SK-N-SH treated with all-trans-retinoic acid at 6 μM for 48 hours (cell line): ENCODE measurements at regions not wholly inside any gene's neighbourhood (a gene's known extent, or its start where the extent isn't known, plus 50 kb on each side); places are given as distances from the start of the nearest gene placed in this dataset.

Source experiments
- ARNTL ChIP-seq: fragments of 450-650 bp; formaldehyde crosslinking; IDR thresholded peaks from 2 replicates; pipeline ENCODE4 v1.5.0; 2020; ENCODE audit warnings: low read depth, mild to moderate bottlenecking, moderate library complexity, borderline replicate concordance
- CREB5 ChIP-seq: fragments of 250-450 bp; sonication (Bioruptor Pico); IDR thresholded peaks from 2 replicates; pipeline ENCODE4 v1.5.1; 2020; ENCODE audit warnings: low read depth, mild to moderate bottlenecking, moderate library complexity
- CSRNP3 ChIP-seq: fragments of 250-450 bp; sonication (Bioruptor Pico); IDR thresholded peaks from 2 replicates; pipeline ENCODE4 v1.5.1; 2021; ENCODE audit warnings: mild to moderate bottlenecking, moderate library complexity
- OSR1 ChIP-seq: fragments of 250-450 bp; sonication (Bioruptor Pico); IDR thresholded peaks from 2 replicates; pipeline ENCODE4 v1.8.0; 2022; ENCODE audit warnings: moderate library complexity, mild to moderate bottlenecking, inconsistent platforms
- PATZ1 ChIP-seq: fragments of 250-450 bp; sonication (Bioruptor Pico); IDR thresholded peaks from 2 replicates; pipeline ENCODE4 v1.8.0; 2020; ENCODE audit warnings: mild to moderate bottlenecking, moderate library complexity, borderline replicate concordance
- RARB ChIP-seq: fragments of 250-450 bp; sonication (Bioruptor Pico); IDR thresholded peaks from 2 replicates; pipeline ENCODE4 v1.8.0; 2021; ENCODE audit warnings: mild to moderate bottlenecking, moderate library complexity
- TOX ChIP-seq: fragments of 250-450 bp; sonication (Bioruptor Pico); IDR thresholded peaks from 2 replicates; pipeline ENCODE4 v1.8.0; 2021; ENCODE audit warnings: mild to moderate bottlenecking, moderate library complexity, borderline replicate concordance
- ZC3H10 ChIP-seq: fragments of 250-450 bp; sonication (Bioruptor Pico); IDR thresholded peaks from 2 replicates; pipeline ENCODE4 v1.5.1; 2021; ENCODE audit warnings: mild to moderate bottlenecking, moderate library complexity
- ZFP30 ChIP-seq: fragments of 450-650 bp; formaldehyde crosslinking; IDR thresholded peaks from 2 replicates; pipeline ENCODE4 v1.5.0; 2022; ENCODE audit warnings: mild to moderate bottlenecking, moderate library complexity
- ZNF8 ChIP-seq: fragments of 450-650 bp; formaldehyde crosslinking; IDR thresholded peaks from 2 replicates; pipeline ENCODE4 v1.5.0; 2020; ENCODE audit warnings: mild to moderate bottlenecking, moderate library complexity

- TF ChIP-seq CSRNP3 (CRISPR knock-in tag), result no peak
- TF ChIP-seq CREB5 (CRISPR knock-in tag), result no peak
- no peak for TF ChIP-seq ZNF8 (CRISPR knock-in tag)
- no peak for TF ChIP-seq ARNTL (CRISPR knock-in tag)
- TF ChIP-seq OSR1, result no peak
- TF ChIP-seq TOX (CRISPR knock-in tag), result no peak
- no peak for TF ChIP-seq PATZ1 (CRISPR knock-in tag)
- TF ChIP-seq RARB (CRISPR knock-in tag), result no peak
- TF ChIP-seq ZFP30, result no peak
- no peak for TF ChIP-seq ZC3H10 (CRISPR knock-in tag)
Observed at GRCh38 chr9:32253731-32254130, 130.7 kb upstream of the ACO1 start.
